Heart right ventricle (tissue), 16 donors: ENCODE measurements at regions not wholly inside any gene's neighbourhood (a gene's known extent, or its start where the extent isn't known, plus 50 kb on each side); places are given as distances from the start of the nearest gene placed in this dataset.
"Not testable (repeated sequence)": the region's sequence is repeated elsewhere in the genome, so short reads cannot be mapped to it uniquely, and the experiment has no call there.

Experiments used
- ATAC-seq, 8 donors: fragments of 200-7000 bp; cut with Tn5 transposase; one replicate each; pipeline ENCODE4 v1.9.1; 2020; ENCODE audit warnings: mild to moderate bottlenecking in 8 of 8, moderate library complexity in 8 of 8, moderate number of reproducible peaks in 1 of 8
- DNase-seq, 2 donors: peaks; one replicate each; pipeline ENCODE4 v3.0.0-alpha.2; 2020
- H3K27ac ChIP-seq, 10 donors: fragments of 200-600 bp; sonication (generic) in 2 of 10; one replicate each; pipeline versions ENCODE4 v1.5.0 to v1.8.0; 2020 to 2022; ENCODE audit warnings: mild to moderate bottlenecking in 3 of 10
- H3K27me3 ChIP-seq, 7 donors: fragments of 200-600 bp; one replicate each; pipeline ENCODE4 v1.8.0; 2021 to 2022; ENCODE audit warnings: mild to moderate bottlenecking in 2 of 7
- H3K36me3 ChIP-seq, 9 donors: fragments of 200-600 bp; sonication (generic) in 1 of 9; one replicate each; pipeline versions ENCODE4 v1.5.0 to v1.8.0; 2020 to 2022; ENCODE audit warnings: mild to moderate bottlenecking in 2 of 9
- H3K4me1 ChIP-seq, 9 donors: fragments of 200-600 bp; sonication (generic) in 1 of 9; one replicate each; pipeline versions ENCODE4 v1.5.0 to v1.8.0; 2020 to 2022; ENCODE audit warnings: mild to moderate bottlenecking in 4 of 9
- H3K4me3 ChIP-seq, 10 donors: fragments of 200-600 bp; sonication (generic) in 2 of 10; one replicate each; pipeline versions ENCODE4 v1.5.0 to v1.8.0; 2020 to 2022; ENCODE audit warnings: mild to moderate bottlenecking in 7 of 10, moderate library complexity in 2 of 10
- H3K9me3 ChIP-seq, 11 donors: fragments of 200-600 bp in 10 of 11; sonication (generic) in 2 of 11; one replicate each; pipeline versions ENCODE4 v1.5.0 to v1.8.0; 2013 to 2022; ENCODE audit warnings: mild to moderate bottlenecking in 2 of 11, control low read depth in 1 of 11, moderate library complexity in 1 of 11
- WGBS, 2 donors: extraction: QIAGEN DNeasy Blood & Tissue Kit; methylation state at CpG; one replicate each; pipeline ENCODE4 v1.1.7; 2013; ENCODE audit warnings: inconsistent platforms in 1 of 2; 5-methylcytosine and 5-hydroxymethylcytosine counted together
- intact Hi-C, 10 donors: fragments of 100-400 bp; cut with DNase I; formaldehyde crosslinking; loops; one replicate each; pipeline versions ENCODE4 v1.11.1 to v1.14.2; 2022
- TF ChIP-seq, protein P1 (sequence below), 9 donors: fragments of 200-600 bp; sonication (generic) in 2 of 9; IDR thresholded peaks; one replicate each; pipeline versions ENCODE4 v1.5.0 to v1.8.0; 2021 to 2022; ENCODE audit warnings: antibody characterized with exemption in 9 of 9, mild to moderate bottlenecking in 5 of 9, moderate library complexity in 1 of 9
- donor health status: Arrhythmogenic right ventricular cardiomyopathy.
- donor health status: ischemic (EF 13 %, LVEDD 7.1; RV severe dilation, severe dysfunction).
- donor health status: healthy with polysubstance abuse.
- donor health status: DM: no; HTN: yes; CAD: no.
- donor health status: DM: no; HTN: no; CAD: no.
- donor health status: ischemic (EF 25% LVEDD 6.9; RV normal size, moderate dysfunction).
- donor health status: ischemic (EF 25% LVEDD 5.7; RV mildly dilated, moderate dysfunction).
- donor health status: healthy.
- donor health status: DM: yes; HTN: yes; CAD: no.
- donor health status: Ischemic cardiomyopathy.
- donor health status: ischemic (EF 35%, LVEDD 5.7; RV mildly dilated, moderate dysfunction).
- donor health status: nonischemic (EF 11% LVEDD 7.7; RV severe dilation, severe dysfunction).
- donor health status: DM: yes; HTN: yes; CAD: no.
- donor health status: PGD.
- donor health status: ischemic (EF 29% LVEDD 5.4; RV normal size, mild dysfunction).
- donor health status: nonischemic (EF 23%, LVEDD 6.1; RV moderate dilation, normal function).

GRCh38 chr10:61211468-61211867, 241.7 kb downstream of the TMEM26 start:
- 62 to 64% methylated on average over 2 of the region's 2 CpGs for WGBS, 2 donors

GRCh38 chr10:61197057-61197456, 253.1 kb upstream of the RHOBTB1 start:
- DNase-seq = no peak

More at GRCh38 chr10:61211468-61211867, 241.7 kb downstream of the TMEM26 start:
- TF ChIP-seq, protein P1, sequence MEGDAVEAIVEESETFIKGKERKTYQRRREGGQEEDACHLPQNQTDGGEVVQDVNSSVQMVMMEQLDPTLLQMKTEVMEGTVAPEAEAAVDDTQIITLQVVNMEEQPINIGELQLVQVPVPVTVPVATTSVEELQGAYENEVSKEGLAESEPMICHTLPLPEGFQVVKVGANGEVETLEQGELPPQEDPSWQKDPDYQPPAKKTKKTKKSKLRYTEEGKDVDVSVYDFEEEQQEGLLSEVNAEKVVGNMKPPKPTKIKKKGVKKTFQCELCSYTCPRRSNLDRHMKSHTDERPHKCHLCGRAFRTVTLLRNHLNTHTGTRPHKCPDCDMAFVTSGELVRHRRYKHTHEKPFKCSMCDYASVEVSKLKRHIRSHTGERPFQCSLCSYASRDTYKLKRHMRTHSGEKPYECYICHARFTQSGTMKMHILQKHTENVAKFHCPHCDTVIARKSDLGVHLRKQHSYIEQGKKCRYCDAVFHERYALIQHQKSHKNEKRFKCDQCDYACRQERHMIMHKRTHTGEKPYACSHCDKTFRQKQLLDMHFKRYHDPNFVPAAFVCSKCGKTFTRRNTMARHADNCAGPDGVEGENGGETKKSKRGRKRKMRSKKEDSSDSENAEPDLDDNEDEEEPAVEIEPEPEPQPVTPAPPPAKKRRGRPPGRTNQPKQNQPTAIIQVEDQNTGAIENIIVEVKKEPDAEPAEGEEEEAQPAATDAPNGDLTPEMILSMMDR (IDR thresholded peaks at IDR 0.05) = no peak
- no peaks in the 10 kb centered on the region for H3K9me3 ChIP-seq
- no peaks in the 10 kb centered on the region for H3K36me3 ChIP-seq
- H3K27me3 ChIP-seq = no peaks in the 10 kb centered on the region
- ATAC-seq (no peak), DNase-seq (no peak)
- H3K27ac ChIP-seq = no peak overlapping the region
- intact Hi-C loops = no loop called here
- no peaks in the 10 kb centered on the region for H3K4me1 ChIP-seq
- H3K4me3 ChIP-seq = no peak overlapping the region

GRCh38 chr10:61195211-61195610, 251.2 kb upstream of the RHOBTB1 start:
- H3K4me1 ChIP-seq = peaks cover 0 to 23% (median 5%) of the 10 kb centered on the region in 9 donors
- no peak overlapping the region for H3K4me3 ChIP-seq
- DNase-seq (no peak), ATAC-seq (no peak)
- H3K27ac ChIP-seq = no peak overlapping the region
- TF ChIP-seq, protein P1 (IDR thresholded peaks at IDR 0.05) = no peak
- intact Hi-C loops = loop anchor here in 1 of 10 donors (5.0 to 10.0 kb wide), 2 partner anchors 53 to 380 kb away; no protein-coding TSS in a partner anchor
- no peaks in the 10 kb centered on the region for H3K36me3 ChIP-seq
- no peaks in the 10 kb centered on the region for H3K27me3 ChIP-seq
- H3K9me3 ChIP-seq = peaks cover 0 to 22% (median 6%) of the 10 kb centered on the region in 11 donors

More at GRCh38 chr10:61197057-61197456, 253.1 kb upstream of the RHOBTB1 start:
- Histone ChIP-seq H3K4me3 (no peak overlapping the region), H3K27me3 (no peaks in the 10 kb centered on the region), H3K36me3 (no peaks in the 10 kb centered on the region), H3K27ac (no peak overlapping the region), H3K4me1 (peaks cover 0 to 14% (median 5%) of the 10 kb centered on the region in 9 donors), H3K9me3 (peaks cover 0 to 19% (median 6%) of the 10 kb centered on the region in 11 donors)
- intact Hi-C loops = loop anchor here in 1 of 10 donors (5.0 to 10.0 kb wide), 2 partner anchors 55 to 382 kb away; no protein-coding TSS in a partner anchor
- ATAC-seq = peak in 6 of 8 donors; percentile 61 to 84 (median 72)
- 6 to 23% methylated on average over 1 of the region's 1 CpG for WGBS, 2 donors
- TF ChIP-seq, protein P1 (IDR thresholded peaks at IDR 0.05) = no peak

DNA sequence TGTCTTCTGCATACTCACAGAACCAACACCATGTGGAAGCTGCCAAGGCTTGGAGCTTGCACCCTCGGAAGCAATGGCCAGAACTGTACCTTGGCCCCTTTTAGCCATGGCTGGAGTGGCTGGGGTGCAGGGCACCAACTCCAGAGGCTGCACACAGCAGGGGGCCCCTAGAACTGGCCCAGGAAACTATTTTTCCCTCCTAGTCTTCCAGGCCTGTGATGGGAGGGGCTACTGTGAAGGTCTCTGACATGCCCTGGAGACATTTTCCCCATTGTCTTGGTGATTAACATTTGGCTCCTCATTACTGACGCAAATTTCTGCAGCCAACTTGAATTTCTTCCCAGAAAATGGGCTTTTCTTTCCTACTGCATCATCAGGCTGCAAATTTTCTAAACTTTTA, 248.6 kb upstream of the RHOBTB1 start:
- H3K36me3 ChIP-seq, H3K27me3 ChIP-seq, H3K4me3 ChIP-seq: not testable (repeated sequence)
- Histone ChIP-seq H3K27ac (peak overlapping the region in 3 of 10 donors; percentile 16 to 37 (median 25)), H3K9me3 (peaks cover 0 to 22% (median 6%) of the 10 kb centered on the region in 11 donors), H3K4me1 (peaks cover 0 to 23% (median 5%) of the 10 kb centered on the region in 9 donors)
- 73 to 79% methylated on average over 2 of the region's 2 CpGs for WGBS, 2 donors
- intact Hi-C loops = loop anchor here in 3 of 10 donors (5.0 to 10.0 kb wide), 2 partner anchors 50 to 378 kb away; no protein-coding TSS in a partner anchor
- DNase-seq (peak in 1 of 2 donors; percentile 26), ATAC-seq (peak in 4 of 8 donors; percentile 22 to 47 (median 25))

- no peak for ATAC-seq
- Histone ChIP-seq H3K27me3 (no peaks in the 10 kb centered on the region), H3K4me1 (peaks cover 0 to 20% (median under 1%) of the 10 kb centered on the region in 9 donors), H3K36me3 (no peaks in the 10 kb centered on the region), H3K9me3 (peaks cover 0 to 22% (median 6%) of the 10 kb centered on the region in 11 donors), H3K27ac (peak overlapping the region in 1 of 10 donors; percentile 29), H3K4me3 (no peak overlapping the region)
- intact Hi-C loops = loop anchor here in 3 of 10 donors (5.0 to 10.0 kb wide), 2 partner anchors 50 to 377 kb away; no protein-coding TSS in a partner anchor
- DNase-seq = no peak
- TF ChIP-seq, protein P1 (IDR thresholded peaks at IDR 0.05) = no peak
- WGBS, 2 donors = 93 to 96% methylated on average over 3 of the region's 3 CpGs
Measured at GRCh38 chr10:61192042-61192441, 248.1 kb upstream of the RHOBTB1 start.
